Fibroblast of lung (primary cell): ENCODE measurements at regions not wholly inside any gene's neighbourhood (a gene's known extent, or its start where the extent isn't known, plus 50 kb on each side); places are given as distances from the start of the nearest gene placed in this dataset.

Source experiments
- DNase-seq, 2 donors: peaks; one replicate each; pipeline versions ENCODE4 v3.0.0 to v3.0.0-alpha.2; 2010; ENCODE audit warnings: low read depth in 2 of 2
- H2AFZ ChIP-seq: 2 replicates; pipeline ENCODE4 v1.5.1; 2012; ENCODE audit warnings: low read length, control low read depth, inconsistent platforms
- H3K27ac ChIP-seq: 2 replicates; pipeline ENCODE4 v1.5.1; 2011; ENCODE audit warnings: low read length, control low read depth; ENCODE audit not compliant: insufficient read depth
- H3K27me3 ChIP-seq: 2 replicates; pipeline ENCODE4 v1.5.1; 2011; ENCODE audit warnings: mild to moderate bottlenecking, low read length; ENCODE audit not compliant: control insufficient read depth, insufficient read depth
- H3K36me3 ChIP-seq: 2 replicates; pipeline ENCODE4 v1.5.1; 2011; ENCODE audit warnings: low read length; ENCODE audit not compliant: control insufficient read depth, insufficient read depth
- H3K4me1 ChIP-seq: 2 replicates; pipeline ENCODE4 v1.5.1; 2011; ENCODE audit warnings: low read length; ENCODE audit not compliant: control insufficient read depth, insufficient read depth; ENCODE audit errors: extremely low read depth
- H3K4me2 ChIP-seq: 2 replicates; pipeline ENCODE4 v1.5.1; 2011; ENCODE audit warnings: low read length, control low read depth; ENCODE audit not compliant: insufficient read depth; ENCODE audit errors: extremely low read depth
- H3K4me3 ChIP-seq, 4 experiments: fragments of 200-600 bp in 1 of 4; sonication (generic) in 1 of 4; replicated peaks in 1 of 4; 2 replicates each; pipeline ENCODE4 v1.5.1; 2011 to 2016; ENCODE audit warnings: low read length in 4 of 4, low read depth in 3 of 4, mild to moderate bottlenecking in 3 of 4, control low read depth in 2 of 4, inconsistent platforms in 1 of 4, mixed read lengths in 1 of 4; ENCODE audit not compliant: insufficient read depth in 1 of 4; ENCODE audit errors: control extremely low read depth in 1 of 4
- H3K79me2 ChIP-seq: 2 replicates; pipeline ENCODE4 v1.5.1; 2012; ENCODE audit warnings: mild to moderate bottlenecking, low read length, inconsistent platforms; ENCODE audit not compliant: control insufficient read depth, insufficient read depth
- H3K9ac ChIP-seq: 2 replicates; pipeline ENCODE4 v1.5.1; 2011; ENCODE audit warnings: mild to moderate bottlenecking, low read length, control low read depth; ENCODE audit not compliant: insufficient read depth
- H3K9me3 ChIP-seq: 2 replicates; pipeline ENCODE4 v1.5.1; 2012; ENCODE audit warnings: low read depth, low read length; ENCODE audit not compliant: control insufficient read depth, insufficient read depth
- H4K20me1 ChIP-seq: 2 replicates; pipeline ENCODE4 v1.5.1; 2011; ENCODE audit warnings: low read length; ENCODE audit not compliant: control insufficient read depth, insufficient read depth; ENCODE audit errors: extremely low read depth
- CTCF ChIP-seq, 2 donors: IDR thresholded peaks in 1 of 2; conservative IDR thresholded peaks in 1 of 2; 1 replicate in 1 of 2; 2 replicates in 1 of 2; pipeline ENCODE4 v1.5.1; 2011 to 2012; ENCODE audit warnings: low read length in 2 of 2, control low read depth in 1 of 2, inconsistent platforms in 1 of 2, low read depth in 1 of 2, mild to moderate bottlenecking in 1 of 2
- EZH2 ChIP-seq: IDR thresholded peaks from 2 replicates; pipeline ENCODE4 v1.5.1; 2012; ENCODE audit warnings: low read length, control low read depth, mild to moderate bottlenecking; ENCODE audit errors: missing control alignments

GRCh38 chr6:41452763-41453162, 93.4 kb upstream of the FOXP4 start:
- no peak overlapping the region for H3K4me3 ChIP-seq
- H3K9ac ChIP-seq: no peak overlapping the region
- no peak for DNase-seq
- H3K27ac ChIP-seq: no peak overlapping the region
- H3K9me3 ChIP-seq: no peaks in the 10 kb centered on the region
- no peaks in the 10 kb centered on the region for H4K20me1 ChIP-seq
- H3K79me2 ChIP-seq: no peaks in the 10 kb centered on the region
- no peak overlapping the region for H3K4me2 ChIP-seq
- H2AFZ ChIP-seq: no peak overlapping the region
- no peaks in the 10 kb centered on the region for H3K36me3 ChIP-seq
- peaks cover 17% of the 10 kb centered on the region for H3K27me3 ChIP-seq
- TF ChIP-seq CTCF (conservative IDR thresholded peaks at IDR 0.05 in 1 of 2, IDR thresholded peaks at IDR 0.05 in 1 of 2; ENCODE audit: low read depth in 1 of 2, low read length in 2 of 2) (no peak), EZH2 (no peak)
- peaks cover 3% of the 10 kb centered on the region for H3K4me1 ChIP-seq

DNA sequence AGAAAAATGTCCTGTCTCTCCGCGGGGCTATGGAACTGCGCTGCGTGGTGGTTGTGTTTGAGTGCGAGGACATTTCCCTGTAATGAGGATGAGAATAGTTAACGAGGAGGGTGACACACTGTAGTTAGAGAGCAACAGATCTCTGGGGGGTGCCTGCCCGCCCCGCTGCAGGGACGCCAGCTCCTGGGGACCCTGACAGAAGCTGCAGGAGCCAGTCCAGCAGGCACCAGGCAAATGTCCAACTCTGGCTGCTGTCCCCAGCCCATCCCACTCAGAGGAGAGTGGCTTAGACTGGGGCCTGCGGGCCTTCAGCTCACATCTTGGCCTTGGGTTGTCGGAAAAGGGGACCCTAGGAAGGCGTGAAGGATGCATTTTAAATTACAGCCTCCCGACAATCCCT, 92.9 kb upstream of the FOXP4 start:
- H3K27ac ChIP-seq: no peak overlapping the region
- H3K27me3 ChIP-seq: peaks cover 17% of the 10 kb centered on the region
- H3K79me2 ChIP-seq: no peaks in the 10 kb centered on the region
- TF ChIP-seq EZH2: no peak
- TF ChIP-seq CTCF (conservative IDR thresholded peaks at IDR 0.05 in 1 of 2, IDR thresholded peaks at IDR 0.05 in 1 of 2; ENCODE audit: low read depth in 1 of 2, low read length in 2 of 2): no peak
- H3K4me1 ChIP-seq: peaks cover 3% of the 10 kb centered on the region
- DNase-seq: no peak
- H4K20me1 ChIP-seq: no peaks in the 10 kb centered on the region
- H3K9me3 ChIP-seq: no peaks in the 10 kb centered on the region
- no peak overlapping the region for H2AFZ ChIP-seq
- H3K36me3 ChIP-seq: no peaks in the 10 kb centered on the region
- H3K4me2 ChIP-seq: no peak overlapping the region
- no peak overlapping the region for H3K9ac ChIP-seq
- H3K4me3 ChIP-seq: no peak overlapping the region

GRCh38 chr6:41454189-41454789, 91.9 kb upstream of the FOXP4 start:
- no peak for DNase-seq
- Histone ChIP-seq H3K79me2 (no peaks in the 10 kb centered on the region), H3K4me2 (no peak overlapping the region), H3K9me3 (no peaks in the 10 kb centered on the region), H3K36me3 (no peaks in the 10 kb centered on the region), H2AFZ (no peak overlapping the region), H3K27me3 (peaks cover 17% of the 10 kb centered on the region), H3K9ac (no peak overlapping the region), H3K27ac (no peak overlapping the region), H3K4me3 (no peak overlapping the region), H3K4me1 (peaks cover 3% of the 10 kb centered on the region), H4K20me1 (no peaks in the 10 kb centered on the region)
- no peak for TF ChIP-seq CTCF (conservative IDR thresholded peaks at IDR 0.05 in 1 of 2, IDR thresholded peaks at IDR 0.05 in 1 of 2; ENCODE audit: low read depth in 1 of 2, low read length in 2 of 2)
- no peak for TF ChIP-seq EZH2
